Stimulated activated naive CD4-positive, alpha-beta T cell (primary cell): ENCODE measurements at regions not wholly inside any gene's neighbourhood (a gene's known extent, or its start where the extent isn't known, plus 50 kb on each side); places are given as distances from the start of the nearest gene placed in this dataset.
"Not testable (repeated sequence)": the region's sequence is repeated elsewhere in the genome, so short reads cannot be mapped to it uniquely, and the experiment has no call there.

Experiments used
- DNase-seq, 6 experiments: peaks; one replicate each; lab custom pipeline; 2025; lab: John Stamatoyannopoulos, UW

DNA sequence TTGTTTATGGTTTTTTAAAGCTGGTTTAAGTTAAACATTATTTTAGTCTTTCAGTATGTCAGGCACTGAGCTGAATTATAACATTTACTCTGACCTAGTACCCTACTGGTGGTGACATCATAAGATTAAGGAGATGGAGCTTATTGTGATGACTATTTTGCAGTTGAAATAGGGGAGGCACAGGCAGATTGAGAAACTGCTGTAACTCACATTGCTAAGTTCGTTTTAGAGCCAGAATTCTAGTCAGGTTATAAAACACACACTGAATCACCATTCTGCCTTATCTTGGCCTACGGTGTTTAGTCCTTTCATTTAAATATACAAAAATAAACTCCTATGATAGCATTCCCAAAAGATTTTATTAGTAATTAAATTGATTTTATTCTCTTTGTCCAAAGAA, 584.1 kb downstream of the TFAP2A start:
- no peak for DNase-seq

DNA sequence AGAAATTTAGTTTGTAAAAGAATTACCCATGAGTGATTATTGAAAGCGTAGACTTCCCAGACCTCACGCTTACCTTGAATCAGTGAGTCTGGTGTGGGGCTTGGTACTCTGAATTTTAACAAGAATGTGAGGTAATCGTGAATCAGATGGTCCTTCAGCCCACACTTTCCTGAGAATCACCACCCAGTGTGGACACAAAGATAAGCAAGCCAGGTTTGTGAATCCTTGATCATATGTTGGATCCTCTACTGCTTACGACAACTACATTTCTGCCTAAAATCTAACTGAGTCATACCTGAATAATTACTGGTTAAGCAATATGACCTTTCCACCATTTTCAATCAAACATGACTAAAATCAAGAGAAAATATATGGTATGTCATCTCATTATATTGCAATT, 589.3 kb downstream of the TFAP2A start:
- DNase-seq, result no peak

DNA sequence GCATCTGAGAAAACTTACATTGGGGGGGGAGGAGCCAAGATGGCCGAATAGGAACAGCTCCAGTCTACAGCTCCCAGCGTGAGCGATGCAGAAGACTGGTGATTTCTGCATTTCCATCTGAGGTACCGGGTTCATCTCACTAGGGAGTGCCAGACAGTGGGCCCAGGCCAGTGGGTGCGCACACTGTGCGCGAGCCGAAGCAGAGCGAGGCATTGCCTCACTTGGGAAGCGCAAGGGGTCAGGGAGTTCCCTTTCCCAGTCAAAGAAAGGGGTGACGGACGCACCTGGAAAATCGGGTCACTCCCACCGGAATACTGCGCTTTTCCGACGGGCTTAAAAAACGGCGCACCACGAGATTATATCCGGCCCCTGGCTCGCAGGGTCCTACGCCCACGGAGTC, 604.1 kb downstream of the TFAP2A start:
- DNase-seq, result not testable (repeated sequence)

DNA sequence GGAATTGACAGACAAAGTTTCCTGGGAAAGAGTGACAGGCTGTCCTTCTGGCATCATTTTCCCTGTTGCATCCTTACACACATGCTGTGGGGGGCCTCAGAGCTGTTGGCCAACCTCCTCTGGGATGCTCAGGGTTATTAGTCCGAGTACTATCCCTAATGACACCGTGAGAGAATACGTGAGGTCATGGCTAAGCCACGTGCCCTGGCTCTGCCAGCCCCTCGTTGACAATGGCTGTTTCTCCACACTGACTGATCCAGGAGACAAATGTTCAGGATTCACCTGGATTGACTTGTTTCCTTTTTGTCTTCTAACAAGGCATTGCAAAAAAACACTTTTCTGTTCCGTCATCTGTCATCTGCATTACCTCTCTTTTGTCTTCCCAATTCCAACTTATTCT, 604.6 kb downstream of the TFAP2A start:
- no peak for DNase-seq

DNA sequence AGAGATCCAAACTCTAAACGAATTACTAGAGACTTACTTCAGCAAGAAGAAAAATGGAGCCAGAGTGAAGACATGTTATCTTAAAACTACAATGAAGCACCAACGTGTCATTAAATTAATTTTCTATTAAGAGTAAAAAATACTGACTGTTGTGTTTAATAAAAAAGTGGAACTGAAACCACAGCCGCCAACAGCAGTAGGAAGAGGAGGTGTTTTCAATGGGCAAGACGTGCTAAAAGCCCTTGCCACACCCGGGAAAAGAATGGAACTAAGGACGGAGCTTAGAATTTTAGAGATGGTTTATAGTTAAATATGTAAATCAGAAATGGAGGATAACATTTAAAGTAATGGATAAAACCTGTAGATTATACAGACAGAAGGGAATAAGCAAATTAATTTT, 608.7 kb downstream of the TFAP2A start:
- no peak for DNase-seq

DNA sequence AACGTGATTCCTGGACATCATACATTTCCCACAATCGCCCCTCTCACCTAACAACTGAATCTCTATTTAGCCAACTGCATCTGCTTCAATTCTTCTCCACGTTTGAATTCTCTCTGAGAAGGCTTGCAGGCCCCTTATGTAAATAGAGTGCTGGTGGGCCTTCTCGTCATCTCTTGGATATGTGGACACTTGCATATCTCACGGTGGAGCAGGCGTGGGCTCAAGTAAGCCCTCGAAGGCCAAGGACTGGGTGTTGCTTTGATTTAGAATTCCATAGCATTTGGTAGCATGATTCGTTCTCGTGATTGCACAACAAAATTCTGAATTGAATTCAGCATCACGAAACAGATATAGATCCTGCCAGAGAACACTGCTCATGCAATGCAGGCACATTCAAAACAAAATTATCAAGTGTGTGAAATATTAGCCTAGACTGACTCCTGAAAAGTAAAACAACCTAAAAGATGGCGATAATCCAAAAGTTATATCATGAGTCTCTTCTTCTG, 613.6 kb downstream of the TFAP2A start:
- no peak for DNase-seq

DNA sequence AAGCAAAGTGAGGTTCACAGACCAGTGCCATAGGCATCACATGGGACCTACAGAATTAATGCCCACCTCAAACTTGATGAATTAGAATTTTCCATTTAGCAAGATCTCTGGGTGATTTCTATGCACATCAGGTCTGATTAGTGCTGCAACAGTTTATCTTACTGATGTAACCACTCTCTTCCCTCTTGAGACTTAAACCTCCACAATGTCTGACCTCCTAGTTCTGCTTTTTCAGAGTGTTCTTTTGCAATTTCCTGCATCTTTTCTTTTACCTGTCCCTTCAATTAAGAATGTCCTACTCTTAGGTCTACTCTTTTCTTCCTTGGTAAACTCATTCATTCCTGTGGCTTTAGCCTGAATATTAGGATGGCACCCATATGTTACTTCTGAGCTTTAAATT, 615.3 kb downstream of the TFAP2A start:
- DNase-seq, result no peak

DNA sequence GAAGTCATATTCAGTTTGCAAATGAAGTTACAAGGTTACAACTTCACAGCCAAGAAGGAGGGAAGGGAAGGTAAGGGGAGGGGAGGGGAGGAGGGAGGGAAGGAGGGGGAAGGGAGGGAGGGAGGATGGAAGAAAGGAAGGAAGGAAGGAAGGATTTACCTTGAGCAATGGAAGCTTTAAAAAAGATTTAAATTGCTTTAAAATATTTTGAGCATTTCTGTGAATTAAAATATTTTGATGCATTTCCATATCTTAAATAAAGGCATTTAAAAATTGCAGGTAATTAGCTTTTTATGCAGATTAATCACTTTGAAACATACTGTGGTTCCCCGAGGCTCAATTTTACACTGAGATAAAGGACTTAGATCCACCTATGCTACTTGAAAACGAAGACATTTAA, 618.0 kb downstream of the TFAP2A start:
- DNase-seq, result no peak

DNA sequence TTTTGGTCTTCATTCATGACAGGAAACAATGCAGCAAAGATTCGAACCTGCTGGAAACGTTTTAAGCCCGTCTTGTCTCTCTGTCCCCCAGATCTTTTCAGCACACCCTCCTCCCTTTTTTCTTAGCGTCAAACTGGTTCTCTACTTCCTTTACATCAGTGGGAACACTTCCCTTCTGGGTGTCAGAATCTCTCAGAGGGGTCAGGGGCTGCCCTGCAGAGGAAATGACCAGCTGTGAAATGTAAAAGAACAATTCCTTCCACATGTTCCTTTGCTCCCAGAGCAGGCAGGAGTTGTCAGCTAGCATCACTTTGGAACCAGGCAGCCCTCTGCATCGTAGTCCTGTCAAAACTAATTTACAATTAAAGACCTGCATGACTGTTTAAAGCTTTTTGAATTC, 619.0 kb downstream of the TFAP2A start:
- no peak for DNase-seq

DNA sequence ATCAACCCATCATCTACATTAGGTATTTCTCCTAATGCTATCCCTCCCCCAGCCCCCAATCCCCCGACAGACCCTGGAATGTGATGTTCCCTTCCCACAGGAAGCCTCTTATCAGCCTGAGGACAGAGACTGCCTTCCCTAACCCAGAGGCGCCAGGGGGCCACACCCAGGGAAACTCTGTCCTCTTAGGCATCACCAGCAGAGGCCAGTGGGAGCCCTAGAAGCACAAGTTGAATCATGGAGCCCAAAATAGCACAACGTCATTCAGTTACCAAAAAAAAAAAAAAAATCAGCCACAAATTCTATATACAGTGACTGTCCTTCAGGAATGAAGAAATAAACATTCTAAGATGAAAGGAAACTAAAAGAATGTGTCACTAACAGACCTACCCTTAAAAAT, 625.7 kb downstream of the TFAP2A start:
- DNase-seq, result no peak

DNA sequence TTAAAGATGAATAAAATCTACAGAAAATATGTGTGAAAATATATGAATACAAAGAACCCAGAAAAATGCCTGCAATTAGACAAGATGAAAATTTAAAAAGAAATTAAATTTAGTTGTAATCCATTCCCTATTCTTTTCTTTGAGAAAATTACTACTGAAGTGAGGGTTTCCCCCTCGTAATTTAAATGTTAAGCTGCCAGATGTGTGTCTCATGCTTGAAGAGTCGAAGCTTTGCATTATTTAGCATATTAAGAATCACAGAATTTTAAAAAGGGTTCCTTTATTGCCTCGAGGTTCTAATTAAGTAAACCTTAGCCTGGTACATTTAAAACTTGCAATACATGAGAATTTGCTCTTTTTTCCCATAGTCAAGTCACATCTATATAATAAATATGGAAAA, 630.1 kb downstream of the TFAP2A start:
- no peak for DNase-seq

DNA sequence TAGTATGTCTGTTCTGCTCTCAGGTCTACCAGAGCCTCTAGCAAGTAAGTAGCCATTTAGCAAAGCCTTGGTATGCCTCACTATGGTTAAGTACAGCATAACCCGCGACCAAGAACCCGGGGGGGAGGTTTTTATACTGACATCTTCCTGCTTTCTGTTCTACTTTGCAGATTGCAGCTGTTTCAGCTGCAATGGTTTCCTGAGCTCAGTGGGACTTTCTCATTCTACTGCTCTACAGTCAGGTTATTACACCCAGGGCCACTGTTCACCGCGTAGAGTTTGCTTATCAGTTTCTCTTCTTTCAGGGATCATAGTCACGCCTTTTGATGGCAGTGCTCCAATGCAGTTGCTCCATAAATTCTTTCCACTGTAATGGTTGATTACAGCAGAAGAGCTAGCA, 631.3 kb downstream of the TFAP2A start:
- no peak for DNase-seq

DNA sequence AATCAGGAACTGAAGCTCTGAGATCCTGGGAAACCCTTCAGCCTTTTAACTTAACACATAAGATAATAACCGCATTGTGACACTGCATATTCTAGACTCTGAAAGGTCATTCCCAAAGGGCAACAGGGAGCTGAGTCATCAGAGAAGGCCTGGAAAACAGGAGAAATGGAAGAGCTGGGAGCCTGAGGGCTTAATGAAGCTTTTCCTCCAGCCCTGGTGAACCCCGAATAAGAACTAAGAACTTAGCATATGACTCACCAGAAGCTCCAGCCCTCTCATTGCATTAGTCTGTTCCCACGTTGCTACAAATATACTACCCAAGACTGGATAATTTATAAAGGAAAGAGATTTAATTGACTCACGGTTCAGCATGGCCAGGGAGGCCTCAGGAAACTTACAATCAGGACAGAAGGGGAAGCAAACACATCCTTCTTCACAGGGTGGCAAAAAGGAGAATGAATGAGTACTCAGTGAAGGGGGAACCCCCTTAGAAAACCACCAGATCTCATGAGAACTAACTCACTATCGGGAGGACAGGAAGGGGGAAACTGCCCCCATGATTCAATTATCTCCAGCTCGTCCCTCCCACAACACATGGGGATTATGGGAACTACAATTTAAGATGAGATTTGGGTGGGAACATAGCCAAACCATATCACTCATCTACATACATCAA, 648.5 kb downstream of the TFAP2A start:
- DNase-seq, result no peak

DNA sequence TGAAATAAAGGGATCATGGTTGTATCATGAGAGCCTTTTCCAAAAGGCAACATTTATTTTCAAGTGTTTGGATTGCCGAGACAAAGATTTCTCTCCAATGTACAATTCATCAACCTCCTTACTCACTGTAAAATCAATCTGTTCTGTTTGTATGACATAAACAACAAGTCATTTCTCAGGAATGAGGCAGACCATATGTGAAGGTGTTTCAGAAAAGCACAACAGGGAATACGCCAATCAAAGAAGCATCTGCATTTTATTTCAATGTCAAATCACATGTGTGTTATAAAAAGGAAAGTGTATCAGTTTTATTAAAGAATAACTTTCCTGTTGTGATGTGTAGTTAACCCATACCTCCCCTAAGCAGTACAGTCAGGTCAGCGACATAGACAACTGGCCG, 653.7 kb downstream of the TFAP2A start:
- no peak for DNase-seq

DNA sequence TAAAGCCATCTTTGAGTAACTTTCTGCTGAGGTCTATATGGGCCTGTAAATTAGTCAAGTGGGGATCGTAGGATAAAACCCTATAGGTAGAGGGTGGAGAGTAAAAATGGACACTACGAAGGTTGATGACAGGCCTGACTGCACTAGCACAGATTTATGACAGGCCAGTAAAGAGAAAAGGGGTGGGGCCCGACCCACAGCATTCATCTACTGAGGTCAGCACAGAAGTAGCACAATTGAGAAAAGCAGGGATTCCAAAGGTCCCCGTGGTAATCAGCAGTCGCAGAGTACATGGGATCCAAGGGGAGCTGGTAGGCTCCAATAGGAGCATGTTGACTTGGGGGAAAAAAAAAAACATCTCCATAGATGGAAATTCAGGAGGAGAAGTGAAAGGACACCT, 660.4 kb downstream of the TFAP2A start:
- no peak for DNase-seq

DNA sequence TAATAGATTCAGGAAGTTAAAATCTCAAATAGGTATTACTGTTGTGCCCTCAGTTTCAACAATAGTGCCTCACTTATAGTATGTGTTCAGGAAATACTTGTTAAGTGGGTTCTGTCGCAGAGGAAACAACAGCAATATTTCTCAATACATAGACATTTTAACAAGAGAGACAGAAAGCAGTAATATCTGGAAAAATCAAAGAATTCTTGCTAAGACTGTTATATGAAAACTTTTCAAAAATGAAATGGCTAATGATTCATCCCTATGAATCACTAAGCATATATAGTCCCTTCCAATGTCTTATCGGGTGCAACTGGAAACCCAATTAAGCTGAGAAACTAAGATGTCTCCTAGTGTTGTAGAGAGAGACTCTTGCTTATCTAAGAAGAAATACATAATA, 668.9 kb downstream of the TFAP2A start:
- DNase-seq, result no peak

DNA sequence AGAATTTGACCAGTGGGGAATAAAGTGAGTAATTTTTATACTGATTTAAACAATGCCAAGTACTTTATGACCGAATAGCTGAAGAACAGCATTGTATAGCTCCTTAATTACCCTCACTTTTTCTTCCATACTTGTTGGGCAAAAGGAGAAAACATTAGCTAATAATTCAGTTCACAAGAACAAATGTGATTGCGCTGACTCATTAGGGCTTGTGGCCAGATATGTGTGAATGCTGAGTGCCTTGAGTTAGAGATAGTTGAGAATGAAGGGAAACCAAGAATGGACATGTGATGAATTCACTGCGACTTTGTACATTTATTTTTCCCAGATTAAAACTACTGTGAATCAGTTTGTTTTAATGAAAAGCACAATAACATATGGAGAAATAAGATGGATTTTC, 669.4 kb downstream of the TFAP2A start:
- no peak for DNase-seq

DNA sequence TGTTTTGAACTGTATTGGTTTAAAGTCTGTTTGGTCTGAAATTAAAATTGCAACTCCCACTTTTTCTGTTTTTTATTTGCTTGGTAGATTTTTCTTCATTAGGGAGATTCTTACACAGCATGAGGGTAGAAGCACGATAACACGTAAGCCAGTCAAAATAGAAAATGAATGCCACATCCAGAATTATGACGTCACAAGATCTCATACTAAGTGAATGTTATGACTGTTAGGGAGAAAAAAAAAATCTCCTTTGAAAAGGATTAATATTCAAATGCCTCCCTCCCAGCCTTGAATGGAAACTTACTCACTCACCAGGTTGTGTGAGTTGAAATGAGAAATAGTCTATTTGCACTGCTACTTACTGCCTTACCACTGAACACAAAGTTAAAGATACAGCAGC, 670.8 kb downstream of the TFAP2A start:
- no peak for DNase-seq

DNA sequence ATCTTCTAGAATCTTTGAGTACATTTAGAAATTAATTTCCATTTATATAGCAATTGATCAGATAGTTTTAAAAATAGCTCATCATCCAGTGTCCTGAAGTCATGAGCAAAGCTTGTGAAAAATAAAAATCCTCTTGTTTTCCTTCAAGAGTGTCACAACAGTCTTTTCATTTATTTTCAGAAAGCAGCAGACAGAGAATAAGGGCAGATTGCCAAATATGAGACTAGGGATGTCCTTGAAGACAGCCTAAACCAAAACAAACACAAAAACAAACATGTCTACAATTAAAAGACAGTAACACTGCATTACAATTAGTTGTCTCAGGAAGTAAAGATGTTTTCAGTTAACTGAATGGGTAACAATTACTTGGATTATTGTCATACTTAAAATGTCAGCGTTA, 682.8 kb downstream of the TFAP2A start:
- no peak for DNase-seq

DNA sequence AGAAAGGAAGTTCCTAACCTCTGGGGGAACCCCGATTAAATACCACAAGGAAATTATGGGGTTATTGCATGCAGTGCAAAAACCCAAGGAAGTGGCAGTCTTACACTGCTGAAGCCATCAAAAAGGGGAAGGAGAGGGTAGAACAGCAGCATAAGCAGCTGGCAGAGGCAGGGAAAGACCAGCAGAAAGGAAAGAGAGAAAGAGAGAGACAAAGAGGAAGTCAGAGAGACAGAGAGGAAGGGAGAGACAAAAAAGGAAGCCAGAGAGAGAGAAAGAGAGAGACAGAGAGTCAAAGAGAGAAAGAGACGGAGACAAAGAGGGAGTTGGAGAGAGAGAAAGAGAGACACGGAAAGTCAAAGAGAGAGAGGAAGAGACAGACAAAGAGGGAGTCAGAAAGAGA, 689.1 kb downstream of the TFAP2A start:
- DNase-seq, result not testable (repeated sequence)

DNA sequence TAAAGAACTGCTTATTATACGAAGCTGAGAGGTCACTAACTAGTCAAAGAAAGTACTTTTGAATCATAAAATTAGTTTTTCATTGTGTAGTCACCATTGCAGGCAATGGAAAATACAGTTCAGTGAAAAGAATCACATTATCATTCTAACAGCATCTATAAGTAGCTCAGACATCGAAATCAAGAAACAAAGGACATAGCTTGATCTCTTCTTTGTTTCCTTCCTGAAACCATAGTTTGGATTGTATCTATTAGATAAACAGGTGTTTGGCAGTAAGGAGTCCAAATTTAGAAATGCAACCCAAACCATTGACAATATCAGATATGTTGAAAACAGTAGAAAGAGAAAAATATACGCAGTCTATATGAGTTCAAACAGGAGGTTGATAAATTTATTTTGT, 697.3 kb downstream of the TFAP2A start:
- no peak for DNase-seq

DNA sequence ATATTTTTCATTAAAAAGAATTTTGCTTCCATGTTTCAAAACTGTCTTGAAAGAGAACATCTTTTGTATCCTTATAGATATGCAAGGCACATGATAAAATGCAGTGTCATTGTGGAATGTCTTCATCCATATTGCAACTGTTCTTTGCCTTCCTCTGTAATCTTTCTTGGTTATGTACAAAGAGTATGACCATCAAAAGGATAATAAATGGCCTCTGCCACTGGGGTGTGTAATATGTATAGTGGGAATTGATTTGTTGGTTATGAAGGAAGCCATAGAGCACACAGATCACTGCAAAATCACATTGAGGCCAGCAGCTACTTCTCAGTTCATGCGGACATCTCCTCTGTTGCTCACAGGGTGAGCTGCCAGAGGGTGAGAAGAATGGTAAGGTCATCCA, 703.5 kb downstream of the TFAP2A start:
- no peak for DNase-seq

DNA sequence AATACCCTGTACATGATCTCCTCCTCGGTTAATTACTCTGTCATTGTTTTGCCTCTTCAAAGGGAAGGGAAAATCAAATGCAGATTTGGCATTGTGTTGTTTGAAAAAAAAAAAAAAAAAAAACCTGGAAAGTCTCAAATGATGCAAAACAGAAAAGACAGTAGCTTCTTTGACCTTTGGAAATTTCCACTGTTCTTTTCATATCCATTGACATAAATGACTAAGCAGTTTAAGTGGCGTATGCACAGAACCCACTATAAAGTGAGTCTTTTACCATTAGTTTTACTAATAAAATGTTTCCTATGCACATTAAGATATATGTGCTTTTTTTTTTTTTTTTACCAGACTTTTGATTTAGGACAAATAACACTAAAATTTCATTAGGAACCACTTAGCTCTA, 704.3 kb downstream of the TFAP2A start:
- no peak for DNase-seq

DNA sequence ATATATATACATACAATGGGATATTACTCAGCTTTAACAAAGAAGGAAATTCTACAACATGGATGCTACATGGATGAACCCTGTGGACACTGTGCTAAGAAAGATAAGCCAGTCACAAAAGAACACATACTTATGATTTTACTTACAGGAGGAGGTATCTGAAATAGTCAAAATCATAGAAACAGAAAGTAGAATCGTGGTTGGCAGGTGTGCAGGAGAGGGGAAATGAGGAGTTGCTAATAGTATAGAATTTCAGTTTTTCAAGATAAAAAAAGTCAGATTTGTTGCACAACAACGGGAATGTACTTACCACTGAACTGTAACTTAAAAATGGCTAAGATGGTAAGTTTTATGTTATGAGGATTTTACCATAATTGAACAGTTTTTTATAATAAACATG, 706.3 kb downstream of the TFAP2A start:
- no peak for DNase-seq

DNA sequence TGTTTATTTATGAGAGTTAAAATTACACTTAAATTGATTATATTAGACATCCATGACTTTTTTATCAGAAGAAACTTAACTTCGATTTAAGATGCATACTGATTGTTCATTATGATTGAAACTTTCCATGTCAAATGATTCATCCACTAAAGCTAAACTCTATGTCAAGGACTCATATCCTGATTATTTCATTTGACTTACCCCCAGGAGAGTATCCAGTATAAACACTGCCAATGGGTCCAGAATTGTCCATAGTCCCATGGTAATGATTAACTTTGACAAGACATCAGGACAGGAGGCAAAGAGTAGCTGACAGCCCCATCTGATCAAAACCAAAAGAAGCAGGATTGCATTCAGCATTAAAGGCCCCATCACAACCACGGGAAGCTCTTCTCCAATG, 709.9 kb downstream of the TFAP2A start:
- no peak for DNase-seq
